Neural progenitor cell (in vitro differentiated cells): ENCODE measurements at regions not wholly inside any gene's neighbourhood (a gene's known extent, or its start where the extent isn't known, plus 50 kb on each side); places are given as distances from the start of the nearest gene placed in this dataset.

Experiments used
- EZH2 ChIP-seq: fragments of 200-600 bp; sonication (generic); IDR thresholded peaks from 2 replicates; pipeline ENCODE4 v1.6.1; 2017; ENCODE audit warnings: antibody characterized with exemption, mild to moderate bottlenecking, moderate library complexity
- EZH2phosphoT487 ChIP-seq: fragments of 200-600 bp; sonication (generic); IDR thresholded peaks from 2 replicates; pipeline ENCODE4 v1.6.1; 2017; ENCODE audit warnings: antibody characterized with exemption
- TF ChIP-seq, protein P1 (sequence below): fragments of 200-600 bp; sonication (generic); IDR thresholded peaks from 2 replicates; pipeline ENCODE4 v1.5.1; 2017; ENCODE audit warnings: antibody characterized with exemption, mild to moderate bottlenecking

DNA sequence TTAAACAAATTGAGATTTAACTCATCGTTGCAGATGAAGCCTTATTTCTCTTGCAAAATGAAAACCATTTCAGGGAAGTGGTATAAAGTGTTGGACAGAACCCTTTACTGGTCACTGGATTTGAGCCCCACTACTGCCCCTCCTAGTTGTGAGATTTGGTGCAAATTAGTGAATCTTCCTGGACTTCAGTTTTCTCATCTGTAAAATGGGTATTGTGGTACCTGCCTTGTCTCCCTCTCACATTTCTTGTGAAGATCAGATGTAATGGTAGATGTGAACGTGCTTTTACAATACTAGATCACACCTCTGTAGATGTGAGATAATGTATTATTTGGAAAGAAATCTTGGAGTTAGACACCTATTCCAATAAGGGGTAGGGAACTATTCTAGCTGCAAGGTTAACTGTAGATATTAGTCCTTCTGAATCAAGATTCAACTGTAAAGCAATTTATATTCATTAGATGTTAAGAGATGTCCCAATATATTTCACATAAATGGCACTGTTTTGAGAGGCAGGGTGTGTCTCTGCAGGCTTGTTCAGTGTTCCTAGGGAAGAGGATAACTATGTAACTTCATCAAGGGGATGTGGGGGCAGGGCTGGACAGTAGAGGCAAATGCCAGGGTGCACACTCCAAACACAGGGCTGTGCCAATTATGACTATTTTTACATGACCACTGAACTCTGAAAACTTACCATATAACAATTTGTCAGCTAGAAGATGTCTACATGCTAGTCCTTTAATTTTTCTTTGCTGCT, 112.4 kb upstream of the PFN2 start:
- TF ChIP-seq, protein P1, sequence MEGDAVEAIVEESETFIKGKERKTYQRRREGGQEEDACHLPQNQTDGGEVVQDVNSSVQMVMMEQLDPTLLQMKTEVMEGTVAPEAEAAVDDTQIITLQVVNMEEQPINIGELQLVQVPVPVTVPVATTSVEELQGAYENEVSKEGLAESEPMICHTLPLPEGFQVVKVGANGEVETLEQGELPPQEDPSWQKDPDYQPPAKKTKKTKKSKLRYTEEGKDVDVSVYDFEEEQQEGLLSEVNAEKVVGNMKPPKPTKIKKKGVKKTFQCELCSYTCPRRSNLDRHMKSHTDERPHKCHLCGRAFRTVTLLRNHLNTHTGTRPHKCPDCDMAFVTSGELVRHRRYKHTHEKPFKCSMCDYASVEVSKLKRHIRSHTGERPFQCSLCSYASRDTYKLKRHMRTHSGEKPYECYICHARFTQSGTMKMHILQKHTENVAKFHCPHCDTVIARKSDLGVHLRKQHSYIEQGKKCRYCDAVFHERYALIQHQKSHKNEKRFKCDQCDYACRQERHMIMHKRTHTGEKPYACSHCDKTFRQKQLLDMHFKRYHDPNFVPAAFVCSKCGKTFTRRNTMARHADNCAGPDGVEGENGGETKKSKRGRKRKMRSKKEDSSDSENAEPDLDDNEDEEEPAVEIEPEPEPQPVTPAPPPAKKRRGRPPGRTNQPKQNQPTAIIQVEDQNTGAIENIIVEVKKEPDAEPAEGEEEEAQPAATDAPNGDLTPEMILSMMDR, result no peak
- TF ChIP-seq EZH2 (no peak), EZH2phosphoT487 (no peak)
